H1 (cell line): ENCODE measurements at regions not wholly inside any gene's neighbourhood (a gene's known extent, or its start where the extent isn't known, plus 50 kb on each side); places are given as distances from the start of the nearest gene placed in this dataset.

ENCODE experiments used
- CTCF ChIA-PET: fragments of 300-600 bp; sonication (Branson Sonifier 250); formaldehyde crosslinking; loops from one replicate; lab custom pipeline; 2021; ENCODE audit not compliant: partially characterized antibody; lab: Charles Lee
- POLR2A ChIA-PET: fragments of 300-600 bp; sonication (Branson Sonifier 250); formaldehyde crosslinking; loops from one replicate; lab custom pipeline; 2021; ENCODE audit warnings: inconsistent platforms; ENCODE audit not compliant: partially characterized antibody; lab: Charles Lee
- DNase-seq, 2 experiments: peaks; one replicate each; pipeline versions ENCODE4 v3.0.0 to v3.0.0-alpha.2; 2010 to 2022; ENCODE audit warnings: low spot score in 2 of 2, low read depth in 1 of 2, mixed read lengths in 1 of 2
- FAIRE-seq: peaks from 2 replicates; lab custom pipeline; 2011; peaks lifted over from hg19 to GRCh38; lab: Jason Lieb, UNC
- H2AFZ ChIP-seq: 2 replicates; pipeline ENCODE4 v1.8.1; 2012; ENCODE audit warnings: low read length, inconsistent platforms
- H2AK5ac ChIP-seq: 2 replicates; pipeline ENCODE4 v1.6.1; 2013; ENCODE audit warnings: low read depth, low read length
- H2BK120ac ChIP-seq: replicated peaks from 2 replicates; pipeline ENCODE3; 2013; ENCODE audit warnings: low read depth, low read length, inconsistent platforms
- H2BK12ac ChIP-seq: 2 replicates; pipeline ENCODE4 v1.6.1; 2013; ENCODE audit warnings: low read depth, low read length
- H2BK15ac ChIP-seq: 2 replicates; pipeline ENCODE4 v1.6.1; 2013; ENCODE audit warnings: low read length
- H2BK20ac ChIP-seq: 2 replicates; pipeline ENCODE4 v1.6.1; 2013; ENCODE audit warnings: low read length
- H2BK5ac ChIP-seq: 2 replicates; pipeline ENCODE4 v1.6.1; 2013; ENCODE audit warnings: low read depth, low read length
- H3K14ac ChIP-seq: 2 replicates; pipeline ENCODE4 v1.6.1; 2013; ENCODE audit warnings: inconsistent platforms; ENCODE audit not compliant: insufficient read length
- H3K18ac ChIP-seq: 2 replicates; pipeline ENCODE4 v1.6.1; 2013; ENCODE audit warnings: low read length; ENCODE audit errors: extremely low read depth
- H3K23ac ChIP-seq: 2 replicates; pipeline ENCODE4 v1.6.1; 2013; ENCODE audit warnings: inconsistent platforms; ENCODE audit not compliant: insufficient read length
- H3K23me2 ChIP-seq: 2 replicates; pipeline ENCODE4 v1.6.1; 2013; ENCODE audit warnings: low read depth, low read length
- H3K27ac ChIP-seq: 2 replicates; pipeline ENCODE4 v1.6.1; 2011; ENCODE audit warnings: low read depth, low read length, inconsistent platforms
- H3K27me3 ChIP-seq, 4 experiments: replicated peaks in 1 of 4; 1 replicate in 1 of 4; 2 replicates in 3 of 4; pipeline versions ENCODE4 v1.6.1 to v1.8.1; 2011 to 2013; ENCODE audit warnings: low read length in 3 of 4, mild to moderate bottlenecking in 3 of 4, inconsistent platforms in 2 of 4, mixed read lengths in 2 of 4, moderate library complexity in 1 of 4; ENCODE audit not compliant: control insufficient read depth in 3 of 4, insufficient read depth in 3 of 4; ENCODE audit errors: extremely low read depth in 1 of 4
- H3K36me3 ChIP-seq, 4 experiments: 2 replicates each; pipeline versions ENCODE4 v1.6.1 to v1.8.1; 2011 to 2013; ENCODE audit warnings: mild to moderate bottlenecking in 4 of 4, low read length in 3 of 4, moderate library complexity in 2 of 4, control low read depth in 1 of 4, inconsistent platforms in 1 of 4; ENCODE audit not compliant: insufficient read depth in 4 of 4, control insufficient read depth in 2 of 4
- H3K4ac ChIP-seq: replicated peaks from 2 replicates; pipeline ENCODE3; 2013; ENCODE audit warnings: low read length, low read depth, mixed read lengths, inconsistent platforms; ENCODE audit not compliant: insufficient read length
- H3K4me1 ChIP-seq, 4 experiments: replicated peaks in 1 of 4; 1 replicate in 1 of 4; 2 replicates in 3 of 4; pipeline versions ENCODE4 v1.6.1 to v1.8.1; 2011 to 2013; ENCODE audit warnings: low read length in 3 of 4, inconsistent platforms in 2 of 4, mixed read lengths in 1 of 4; ENCODE audit not compliant: insufficient read depth in 4 of 4, control insufficient read depth in 3 of 4
- H3K4me2 ChIP-seq, 2 experiments: 2 replicates each; pipeline versions ENCODE4 v1.6.1 to v1.8.1; 2011 to 2013; ENCODE audit warnings: low read depth in 2 of 2, low read length in 2 of 2, control low read depth in 1 of 2, inconsistent platforms in 1 of 2, mild to moderate bottlenecking in 1 of 2; ENCODE audit not compliant: insufficient read depth in 1 of 2
- H3K4me3 ChIP-seq, 4 experiments: fragments of 200-600, 300-600 bp in 1 of 4; sonication (generic), shearing (Covaris generic), sonication (Bioruptor Twin) in 1 of 4; 2 replicates each; pipeline versions ENCODE4 v1.5.1 to v1.8.1; 2011 to 2016; ENCODE audit warnings: low read length in 4 of 4, low read depth in 3 of 4, control low read depth in 2 of 4, inconsistent platforms in 2 of 4, mild to moderate bottlenecking in 2 of 4, mixed read lengths in 1 of 4, moderate library complexity in 1 of 4; ENCODE audit not compliant: insufficient read depth in 2 of 4; ENCODE audit errors: extremely low read depth in 1 of 4
- H3K56ac ChIP-seq: replicated peaks from 2 replicates; pipeline ENCODE3; 2013; ENCODE audit warnings: low read depth, mild to moderate bottlenecking, mixed read lengths, low read length, inconsistent platforms; ENCODE audit not compliant: insufficient read length
- H3K79me1 ChIP-seq: 2 replicates; pipeline ENCODE4 v1.6.1; 2013; ENCODE audit warnings: low read depth, low read length, control low read depth
- H3K79me2 ChIP-seq, 2 experiments: 2 replicates each; pipeline versions ENCODE4 v1.6.1 to v1.8.1; 2012 to 2013; ENCODE audit warnings: low read length in 2 of 2, mild to moderate bottlenecking in 2 of 2, inconsistent platforms in 1 of 2; ENCODE audit not compliant: insufficient read depth in 2 of 2, control insufficient read depth in 1 of 2
- H3K9ac ChIP-seq, 4 experiments: replicated peaks in 1 of 4; 1 replicate in 1 of 4; 2 replicates in 3 of 4; pipeline versions ENCODE4 v1.6.1 to v1.8.1; 2011 to 2013; ENCODE audit warnings: low read depth in 3 of 4, low read length in 3 of 4, control low read depth in 2 of 4, mild to moderate bottlenecking in 2 of 4, moderate library complexity in 2 of 4, inconsistent platforms in 1 of 4; ENCODE audit errors: extremely low read depth in 1 of 4
- H3K9me3 ChIP-seq, 2 experiments: 2 replicates each; pipeline versions ENCODE4 v1.6.1 to v1.8.1; 2012 to 2013; ENCODE audit warnings: mild to moderate bottlenecking in 2 of 2, moderate library complexity in 2 of 2, control low read depth in 1 of 2, inconsistent platforms in 1 of 2, low read depth in 1 of 2, low read length in 1 of 2, mixed read lengths in 1 of 2; ENCODE audit not compliant: insufficient read depth in 2 of 2
- H4K20me1 ChIP-seq, 2 experiments: replicated peaks in 1 of 2; 2 replicates each; pipeline versions ENCODE3 to v1.8.1; 2011 to 2013; ENCODE audit warnings: inconsistent platforms in 2 of 2, low read length in 2 of 2, mild to moderate bottlenecking in 1 of 2; ENCODE audit not compliant: insufficient read depth in 2 of 2, control insufficient read depth in 1 of 2
- H4K5ac ChIP-seq: 2 replicates; pipeline ENCODE4 v1.6.1; 2013; ENCODE audit warnings: low read length, low read depth, mixed read lengths, inconsistent platforms; ENCODE audit not compliant: insufficient read length
- H4K8ac ChIP-seq: 2 replicates; pipeline ENCODE4 v1.8.0; 2013; ENCODE audit warnings: mild to moderate bottlenecking, moderate library complexity, low read length, inconsistent platforms; ENCODE audit not compliant: insufficient read depth; ENCODE audit errors: extremely low read depth
- H4K91ac ChIP-seq: replicated peaks from 2 replicates; pipeline ENCODE3; 2013; ENCODE audit warnings: low read length, mixed read lengths, inconsistent platforms; ENCODE audit not compliant: insufficient read length
- BCL11A ChIP-seq, 2 experiments: IDR thresholded peaks; one replicate each; pipeline ENCODE4 v1.6.1; 2011; ENCODE audit warnings: low read depth in 2 of 2, low read length in 2 of 2, mild to moderate bottlenecking in 2 of 2
- BRCA1 ChIP-seq: IDR thresholded peaks from 2 replicates; pipeline ENCODE4 v1.6.1; 2012; ENCODE audit warnings: low read depth, low read length, improper control_type of control experiment
- CTCF ChIP-seq, 3 experiments: IDR thresholded peaks; 1 replicate in 2 of 3; 2 replicates in 1 of 3; pipeline versions ENCODE4 v1.5.1 to v1.6.1; 2011; ENCODE audit warnings: low read length in 3 of 3, mild to moderate bottlenecking in 3 of 3, inconsistent platforms in 2 of 3, low read depth in 1 of 3, moderate library complexity in 1 of 3; ENCODE audit not compliant: insufficient read depth in 1 of 3; ENCODE audit errors: control extremely low read depth in 1 of 3
- EGR1 ChIP-seq: IDR thresholded peaks from 2 replicates; pipeline ENCODE4 v1.6.1; 2011; ENCODE audit warnings: low read depth, low read length, borderline replicate concordance
- KDM1A ChIP-seq: fragments of 200-600, 300-600 bp; sonication (generic); IDR thresholded peaks from 2 replicates; pipeline ENCODE4 v1.7.1; 2016; ENCODE audit warnings: mild to moderate bottlenecking, low read length, borderline replicate concordance
- KDM5A ChIP-seq: fragments of 200-600 bp; IDR thresholded peaks from 2 replicates; pipeline ENCODE4 v1.7.1; 2012; ENCODE audit warnings: mild to moderate bottlenecking, low read length, inconsistent platforms, mixed read lengths
- POLR2A ChIP-seq, 2 experiments: IDR thresholded peaks; 1 replicate in 1 of 2; 2 replicates in 1 of 2; pipeline ENCODE4 v1.6.1; 2011; ENCODE audit warnings: low read depth in 2 of 2, low read length in 2 of 2, mild to moderate bottlenecking in 2 of 2; ENCODE audit errors: control extremely low read depth in 1 of 2
- SP2 ChIP-seq: IDR thresholded peaks from 2 replicates; pipeline ENCODE4 v1.6.1; 2012; ENCODE audit warnings: mild to moderate bottlenecking, low read length, inconsistent platforms
- SP4 ChIP-seq: IDR thresholded peaks from 2 replicates; pipeline ENCODE4 v1.6.1; 2012; ENCODE audit warnings: low read length, inconsistent platforms
- SUZ12 ChIP-seq: fragments of 200-600 bp; sonication (generic); IDR thresholded peaks from 2 replicates; pipeline ENCODE4 v1.6.1; 2012; ENCODE audit warnings: mild to moderate bottlenecking, inconsistent platforms, low read length, moderate library complexity, mixed read lengths
- TBP ChIP-seq: IDR thresholded peaks from 2 replicates; pipeline ENCODE4 v1.6.1; 2011; ENCODE audit warnings: low read depth, low read length, improper control_type of control experiment
- TCF12 ChIP-seq: IDR thresholded peaks from 2 replicates; pipeline ENCODE4 v1.6.1; 2011; ENCODE audit warnings: low read depth, mild to moderate bottlenecking, low read length
- TEAD4 ChIP-seq: IDR thresholded peaks from 2 replicates; pipeline ENCODE4 v1.6.1; 2012; ENCODE audit warnings: low read depth, low read length, inconsistent platforms, mixed read lengths
- ZNF274 ChIP-seq: IDR thresholded peaks from 2 replicates; pipeline ENCODE4 v1.7.0; 2012; ENCODE audit warnings: low read length, borderline replicate concordance; ENCODE audit errors: extremely low read depth
- WGBS, 2 experiments: shearing (Covaris generic) in 1 of 2; methylation state at CpG; one replicate each; pipeline versions ENCODE4 v1.1.6 to v1.1.7; 2013 to 2015; ENCODE audit warnings: low lambda C conversion rate in 2 of 2, mixed read lengths in 2 of 2, inconsistent platforms in 1 of 2, low coverage in 1 of 2, missing lambda C conversion rate in 1 of 2; ENCODE audit not compliant: insufficient replicate concordance in 2 of 2, insufficient coverage in 1 of 2, insufficient read length in 1 of 2; ENCODE audit errors: extremely low coverage in 1 of 2, missing lambda C conversion rate in 1 of 2; 5-methylcytosine and 5-hydroxymethylcytosine counted together

GRCh38 chr11:130762638-130763037 is 153.6 kb downstream of the SNX19 start:
- peaks cover 7 to 17% (median 13%) of the 10 kb centered on the region in 4 experiments; a peak in 6 of 7 replicates for H3K4me1 ChIP-seq
- peak overlapping the region; percentile 51 for H2BK120ac ChIP-seq
- H2AK5ac ChIP-seq, result peak overlapping the region; percentile 80
- H4K8ac ChIP-seq, result peak overlapping the region; percentile 51
- no peaks in the 10 kb centered on the region for H3K79me2 ChIP-seq
- peak overlapping the region; percentile 97; the same call in 1 of the 2 replicates for H2BK5ac ChIP-seq
- no peak overlapping the region for H3K4ac ChIP-seq
- WGBS, 2 experiments, result 86% methylated on average over 7 of the region's 7 CpGs; no CpG with 5 or more reads in 1 of the 2 experiments
- H3K18ac ChIP-seq, result 0 out of 2 replicates have a peak overlapping the region, but pooled peaks have one; percentile 24
- peak overlapping the region; percentile 82; the same call in 1 of the 2 replicates for H2BK20ac ChIP-seq
- H3K14ac ChIP-seq, result no peak overlapping the region
- POLR2A ChIA-PET, result no interaction called here
- no peaks in the 10 kb centered on the region for H3K79me1 ChIP-seq
- peak overlapping the region; percentile 90; the same call in 1 of the 2 replicates for H2BK15ac ChIP-seq
- peaks cover 2% of the 10 kb centered on the region; the same call in 1 of the 2 replicates for H3K23me2 ChIP-seq
- H3K27me3 ChIP-seq, result no peaks in the 10 kb centered on the region; a peak in 1 of 7 replicates
- H2BK12ac ChIP-seq, result peak overlapping the region; percentile 97; the same call in 1 of the 2 replicates
- H4K5ac ChIP-seq, result peak overlapping the region; percentile 27
- no peak for DNase-seq
- H4K91ac ChIP-seq, result peak overlapping the region; percentile 93
- no peak overlapping the region for H3K27ac ChIP-seq
- no peak overlapping the region for H3K4me2 ChIP-seq
- no peaks in the 10 kb centered on the region for H3K9me3 ChIP-seq
- H3K56ac ChIP-seq, result no peak overlapping the region
- no peak overlapping the region for H3K9ac ChIP-seq
- FAIRE-seq, result no peak
- no peaks in the 10 kb centered on the region for H4K20me1 ChIP-seq
- CTCF ChIA-PET, result no interaction called here
- no peak overlapping the region for H2AFZ ChIP-seq
- H3K4me3 ChIP-seq, result no peak overlapping the region
- H3K23ac ChIP-seq, result no peak overlapping the region
- H3K36me3 ChIP-seq, result no peaks in the 10 kb centered on the region
- no peak for TF ChIP-seq EGR1
- no peak for TF ChIP-seq SP2
- no peak for TF ChIP-seq TCF12
- TF ChIP-seq TEAD4, result no peak
- no peak for TF ChIP-seq KDM1A
- no peak for TF ChIP-seq SP4
- no peak for TF ChIP-seq KDM5A
- no peak for TF ChIP-seq CTCF (IDR thresholded peaks at IDR 0.05; ENCODE audit: control extremely low read depth in 1 of 3, insufficient read depth in 1 of 3, low read depth in 1 of 3, low read length in 3 of 3)
- no peak for TF ChIP-seq POLR2A (IDR thresholded peaks at IDR 0.05; ENCODE audit: control extremely low read depth in 1 of 2, low read depth in 2 of 2, low read length in 2 of 2)
- TF ChIP-seq ZNF274, result no peak
- TF ChIP-seq BCL11A (IDR thresholded peaks at IDR 0.05; ENCODE audit: low read depth in 2 of 2, low read length in 2 of 2), result no peak
- TF ChIP-seq TBP, result no peak
- no peak for TF ChIP-seq SUZ12
- no peak for TF ChIP-seq BRCA1
